Medulla oblongata (tissue), 1 donor: ENCODE measurements at regions not wholly inside any gene's neighbourhood (a gene's known extent, or its start where the extent isn't known, plus 50 kb on each side); places are given as distances from the start of the nearest gene placed in this dataset.
"Not testable (repeated sequence)": the region's sequence is repeated elsewhere in the genome, so short reads cannot be mapped to it uniquely, and the experiment has no call there.

ENCODE experiments used
- DNase-seq: peaks from one replicate; pipeline ENCODE4 v3.0.0-alpha.2; 2015; ENCODE audit errors: extremely low spot score

GRCh38 chr6:121594053-121594452 is 158.6 kb downstream of the GJA1 start:
- no peak for DNase-seq

- no peak for DNase-seq
Measured at GRCh38 chr6:121595646-121596045, 160.2 kb downstream of the GJA1 start.

- no peak for DNase-seq
Measured at GRCh38 chr6:121596441-121596840, 161.0 kb downstream of the GJA1 start.

GRCh38 chr6:121597654-121598053 is 162.2 kb downstream of the GJA1 start:
- DNase-seq: no peak

- not testable (repeated sequence) for DNase-seq
Measured at GRCh38 chr6:121599331-121599730, 163.9 kb downstream of the GJA1 start.

DNA sequence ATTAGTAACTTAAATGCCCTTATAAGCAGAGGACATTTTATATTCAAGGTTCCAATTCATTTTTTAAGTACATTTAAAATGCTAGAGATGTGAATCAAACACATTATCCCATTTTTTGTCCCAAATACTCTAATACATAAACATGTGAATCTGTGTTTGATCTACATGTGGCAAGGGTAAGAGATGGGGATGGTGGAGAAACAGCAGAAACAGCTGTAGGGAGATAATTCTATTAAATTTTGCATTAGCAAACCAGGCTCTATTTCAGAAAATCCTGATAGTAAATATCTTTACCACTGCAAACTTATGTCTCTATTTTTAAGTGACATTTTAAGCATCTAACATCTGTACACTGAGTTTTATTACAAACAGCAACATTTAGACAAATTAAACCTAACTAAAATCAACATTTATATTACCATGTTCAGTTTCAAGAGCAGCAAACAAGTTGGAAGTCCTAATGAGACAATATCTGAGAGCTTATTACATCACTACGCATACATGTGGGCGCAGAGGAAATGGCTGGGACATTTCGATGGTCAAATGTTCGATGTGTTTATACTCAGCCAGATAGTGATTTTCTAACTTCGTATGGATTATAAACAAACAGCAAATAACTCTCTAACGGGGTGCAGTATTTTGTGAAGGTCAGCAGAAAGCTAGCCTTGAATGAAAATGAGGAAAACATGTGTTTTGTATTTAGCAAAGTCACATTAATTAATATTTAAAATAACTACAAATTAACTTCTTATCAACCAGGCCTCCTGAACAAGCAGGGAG is 165.1 kb downstream of the GJA1 start:
- no peak for DNase-seq

- DNase-seq: no peak
Measured at GRCh38 chr6:121603486-121603885, 168.0 kb downstream of the GJA1 start.

- no peak for DNase-seq
Measured at GRCh38 chr6:121607721-121608120, 172.3 kb downstream of the GJA1 start.

GRCh38 chr6:121608270-121608669 is 172.8 kb downstream of the GJA1 start:
- DNase-seq: no peak

- DNase-seq: no peak
Measured at GRCh38 chr6:121609281-121609680, 173.8 kb downstream of the GJA1 start.

- DNase-seq: no peak
Measured at GRCh38 chr6:121612927-121613326, 177.5 kb downstream of the GJA1 start.

DNA sequence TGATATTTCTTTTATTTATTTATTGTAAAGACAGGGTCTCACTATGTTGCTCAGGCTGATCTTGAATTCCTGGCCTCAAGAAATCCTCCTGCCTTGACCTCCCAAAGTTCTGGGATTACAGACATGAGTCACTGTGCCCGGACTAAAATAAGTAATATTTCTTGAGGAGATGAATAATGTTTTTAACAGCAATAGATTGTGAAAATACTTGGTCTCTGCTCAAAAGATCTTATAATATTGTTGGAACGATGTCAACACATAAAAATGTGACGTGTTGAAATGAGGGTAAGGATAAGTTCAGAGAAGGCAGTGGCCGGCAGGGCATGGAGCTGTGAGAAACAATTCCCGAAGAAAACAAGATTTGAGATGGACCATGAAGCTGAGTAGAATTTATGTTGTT is 178.7 kb downstream of the GJA1 start:
- no peak for DNase-seq

- no peak for DNase-seq
Measured at GRCh38 chr6:121615493-121615892, 180.0 kb downstream of the GJA1 start.

DNA sequence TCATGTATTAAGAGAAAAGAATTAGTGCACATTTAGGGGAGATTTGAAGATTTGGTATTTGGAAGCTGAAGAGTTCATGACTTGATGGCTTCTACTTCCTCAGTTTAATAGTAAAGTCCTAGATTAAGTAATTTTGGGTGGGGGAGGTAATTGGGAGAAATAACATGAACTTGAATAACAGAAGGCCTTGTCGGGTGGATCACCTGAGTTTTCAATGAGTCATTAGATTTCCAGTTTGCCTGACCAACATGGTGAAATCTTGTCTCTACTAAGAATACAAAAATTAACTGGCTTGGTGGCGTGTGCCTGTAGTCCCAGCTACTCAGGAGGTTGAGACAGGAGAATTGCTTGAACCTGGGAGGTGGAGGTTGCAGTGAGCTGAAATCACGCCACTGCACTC is 181.0 kb downstream of the GJA1 start:
- DNase-seq: no peak

GRCh38 chr6:121617388-121617787 is 181.9 kb downstream of the GJA1 start:
- no peak for DNase-seq

- no peak for DNase-seq
Measured at GRCh38 chr6:121619013-121619412, 183.6 kb downstream of the GJA1 start.

- no peak for DNase-seq
Measured at GRCh38 chr6:121619987-121620740, 184.7 kb downstream of the GJA1 start.

- DNase-seq: no peak
Measured at GRCh38 chr6:121627761-121628160, 192.3 kb downstream of the GJA1 start.

- DNase-seq: no peak
Measured at GRCh38 chr6:121630716-121631115, 195.3 kb downstream of the GJA1 start.

DNA sequence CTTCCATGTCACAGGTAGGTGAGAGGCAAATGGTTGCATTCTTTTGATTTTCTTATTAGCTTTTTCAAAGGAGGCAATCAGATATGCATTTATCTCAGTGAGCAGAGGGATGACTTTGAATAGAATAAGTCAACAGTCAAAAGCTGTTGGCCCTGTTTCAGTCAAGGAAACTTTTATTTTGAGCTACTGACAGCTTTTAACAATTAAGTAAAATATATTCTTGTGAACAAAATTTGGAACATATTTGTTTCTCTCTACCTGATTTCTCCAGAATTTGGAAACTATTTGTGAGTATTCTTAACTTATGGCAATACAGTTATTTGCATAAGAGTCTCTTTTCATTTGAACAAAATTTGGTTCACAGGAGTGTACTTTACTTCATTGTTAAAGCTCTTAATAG is 196.3 kb downstream of the GJA1 start:
- DNase-seq: not testable (repeated sequence)

DNA sequence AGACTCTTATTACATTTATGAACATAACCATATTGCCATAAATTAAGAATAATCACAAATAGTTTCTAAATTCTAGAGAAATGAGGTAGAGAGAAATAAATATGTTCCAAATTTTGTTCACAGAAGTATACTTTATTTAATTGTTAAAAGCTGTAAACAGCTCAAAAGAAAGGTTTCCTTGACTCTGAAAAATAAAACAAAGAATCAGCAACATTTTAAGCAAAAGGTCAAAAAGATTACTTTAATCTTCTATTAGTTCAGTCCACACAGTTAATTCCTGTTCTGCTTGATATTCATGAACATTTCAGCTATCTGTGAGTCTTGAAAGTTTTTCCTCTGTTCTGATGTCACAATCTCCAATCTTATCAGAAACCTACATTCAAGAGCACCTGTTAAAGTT is 197.9 kb downstream of the GJA1 start:
- DNase-seq: no peak

DNA sequence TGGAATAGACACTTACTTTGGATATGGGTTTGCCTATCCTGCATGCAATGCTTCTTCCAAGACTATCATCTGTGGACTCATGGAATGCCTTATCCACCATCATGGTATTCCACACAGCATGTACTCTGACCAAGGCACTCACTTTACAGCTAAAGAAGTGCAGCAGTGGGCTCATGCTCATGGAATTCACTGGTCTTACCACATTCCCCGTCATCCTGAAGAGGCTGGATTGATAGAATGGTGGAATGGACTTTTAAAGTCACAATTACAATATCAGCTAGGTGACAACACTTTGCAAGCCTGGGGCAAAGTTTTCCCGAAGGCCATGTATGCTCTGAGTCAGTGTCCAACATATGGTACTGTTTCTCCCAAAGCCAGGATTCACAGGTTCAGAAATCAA is 199.1 kb downstream of the GJA1 start:
- not testable (repeated sequence) for DNase-seq

DNA sequence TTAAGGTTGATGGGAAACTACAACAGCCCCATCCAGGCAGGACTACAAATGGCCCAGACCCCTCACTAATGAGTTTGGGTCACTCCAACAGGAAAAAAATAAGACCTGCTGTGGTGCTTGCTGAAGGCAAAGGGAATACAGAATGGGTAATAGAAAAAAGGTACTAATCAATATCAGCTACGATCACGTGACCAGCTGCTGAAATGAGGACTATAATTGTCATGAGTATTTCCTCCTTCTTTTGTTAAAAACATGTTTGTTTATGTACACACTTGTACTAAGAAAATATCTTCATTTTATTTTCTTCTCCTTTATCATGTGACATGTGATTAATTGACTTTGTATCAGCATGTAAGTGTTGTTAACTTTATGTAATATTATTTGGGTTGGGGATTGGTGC is 199.9 kb downstream of the GJA1 start:
- DNase-seq: no peak
